Prostate gland (tissue), 2 donors: ENCODE measurements at regions not wholly inside any gene's neighbourhood (a gene's known extent, or its start where the extent isn't known, plus 50 kb on each side); places are given as distances from the start of the nearest gene placed in this dataset.

ENCODE experiments used
- DNase-seq: peaks from one replicate; pipeline ENCODE4 v3.0.0-alpha.2; 2019; ENCODE audit warnings: low spot score
- H3K27ac ChIP-seq, 2 donors: fragments of 200-600 bp; sonication (generic); 2 replicates each; pipeline ENCODE4 v1.5.1; 2017 to 2019
- H3K27me3 ChIP-seq: fragments of 200-600 bp; sonication (generic); replicated peaks from 2 replicates; pipeline ENCODE4 v1.5.1; 2019; ENCODE audit not compliant: insufficient read depth
- H3K36me3 ChIP-seq, 2 donors: fragments of 200-600 bp; sonication (generic); 1 replicate in 1 of 2; 2 replicates in 1 of 2; pipeline versions ENCODE4 v1.5.1 to v1.8.1; 2017 to 2019
- H3K4me1 ChIP-seq: fragments of 200-600 bp; sonication (generic); replicated peaks from 2 replicates; pipeline ENCODE4 v1.5.1; 2019
- H3K4me3 ChIP-seq, 2 donors: fragments of 200-600 bp; sonication (generic); 2 replicates each; pipeline ENCODE4 v1.5.1; 2017 to 2019
- H3K9me3 ChIP-seq: fragments of 200-600 bp; sonication (generic); 2 replicates; pipeline ENCODE4 v1.5.1; 2017
- POLR2A ChIP-seq: fragments of 450-650 bp; IDR thresholded peaks from one replicate; pipeline ENCODE4 v1.6.1; 2016; ENCODE audit warnings: antibody characterized with exemption, mild to moderate bottlenecking
- POLR2AphosphoS5 ChIP-seq: sonication (generic); formaldehyde crosslinking; IDR thresholded peaks from one replicate; pipeline ENCODE4 v1.6.1; 2017; ENCODE audit warnings: antibody characterized with exemption
- WGBS: methylation state at CpG from one replicate; pipeline ENCODE4 v1.1.5; 2018; 5-methylcytosine and 5-hydroxymethylcytosine counted together
- intact Hi-C: fragments of 100-400 bp; cut with DNase I; formaldehyde crosslinking; loops from one replicate; pipeline ENCODE4 v1.14.2; 2022
- TF ChIP-seq, protein P1 (sequence below), 4 experiments: fragments of 200-600 bp in 2 of 4; fragments of 450-650 bp in 2 of 4; sonication (generic) in 2 of 4; IDR thresholded peaks; 1 replicate in 3 of 4; 2 replicates in 1 of 4; pipeline ENCODE4 v1.5.1; 2016 to 2019; ENCODE audit warnings: antibody characterized with exemption in 4 of 4, mild to moderate bottlenecking in 2 of 4, moderate library complexity in 2 of 4

DNA sequence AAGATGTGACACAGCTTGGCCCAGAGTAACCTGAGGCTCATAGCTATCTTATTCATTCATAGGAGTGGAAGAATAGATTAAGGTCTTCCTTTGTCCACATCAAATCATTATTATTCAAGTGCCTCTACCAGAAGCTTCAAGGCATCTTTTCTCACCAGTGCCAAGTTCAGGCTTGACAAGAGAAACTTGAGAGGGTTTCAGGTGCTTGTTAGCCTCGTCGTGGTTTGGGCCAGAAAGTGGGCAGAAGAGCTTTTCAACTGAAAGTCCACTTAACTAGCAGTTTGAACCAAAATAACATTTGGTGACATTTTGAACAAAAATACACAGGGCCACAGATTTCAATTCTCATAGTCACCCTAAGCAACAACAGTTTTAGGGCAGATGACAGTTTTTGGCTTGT lies 1184.2 kb downstream of the FLRT2 start:
- H3K27me3 ChIP-seq, result no peaks in the 10 kb centered on the region
- H3K4me1 ChIP-seq, result no peaks in the 10 kb centered on the region
- H3K27ac ChIP-seq, result no peak overlapping the region
- no peak for DNase-seq
- intact Hi-C loops, result no loop called here
- no peaks in the 10 kb centered on the region for H3K9me3 ChIP-seq
- TF ChIP-seq, protein P1, sequence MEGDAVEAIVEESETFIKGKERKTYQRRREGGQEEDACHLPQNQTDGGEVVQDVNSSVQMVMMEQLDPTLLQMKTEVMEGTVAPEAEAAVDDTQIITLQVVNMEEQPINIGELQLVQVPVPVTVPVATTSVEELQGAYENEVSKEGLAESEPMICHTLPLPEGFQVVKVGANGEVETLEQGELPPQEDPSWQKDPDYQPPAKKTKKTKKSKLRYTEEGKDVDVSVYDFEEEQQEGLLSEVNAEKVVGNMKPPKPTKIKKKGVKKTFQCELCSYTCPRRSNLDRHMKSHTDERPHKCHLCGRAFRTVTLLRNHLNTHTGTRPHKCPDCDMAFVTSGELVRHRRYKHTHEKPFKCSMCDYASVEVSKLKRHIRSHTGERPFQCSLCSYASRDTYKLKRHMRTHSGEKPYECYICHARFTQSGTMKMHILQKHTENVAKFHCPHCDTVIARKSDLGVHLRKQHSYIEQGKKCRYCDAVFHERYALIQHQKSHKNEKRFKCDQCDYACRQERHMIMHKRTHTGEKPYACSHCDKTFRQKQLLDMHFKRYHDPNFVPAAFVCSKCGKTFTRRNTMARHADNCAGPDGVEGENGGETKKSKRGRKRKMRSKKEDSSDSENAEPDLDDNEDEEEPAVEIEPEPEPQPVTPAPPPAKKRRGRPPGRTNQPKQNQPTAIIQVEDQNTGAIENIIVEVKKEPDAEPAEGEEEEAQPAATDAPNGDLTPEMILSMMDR (IDR thresholded peaks at IDR 0.05), result no peak
- 70% methylated on average over 2 of the region's 2 CpGs for WGBS
- H3K4me3 ChIP-seq, result no peak overlapping the region
- no peaks in the 10 kb centered on the region for H3K36me3 ChIP-seq

DNA sequence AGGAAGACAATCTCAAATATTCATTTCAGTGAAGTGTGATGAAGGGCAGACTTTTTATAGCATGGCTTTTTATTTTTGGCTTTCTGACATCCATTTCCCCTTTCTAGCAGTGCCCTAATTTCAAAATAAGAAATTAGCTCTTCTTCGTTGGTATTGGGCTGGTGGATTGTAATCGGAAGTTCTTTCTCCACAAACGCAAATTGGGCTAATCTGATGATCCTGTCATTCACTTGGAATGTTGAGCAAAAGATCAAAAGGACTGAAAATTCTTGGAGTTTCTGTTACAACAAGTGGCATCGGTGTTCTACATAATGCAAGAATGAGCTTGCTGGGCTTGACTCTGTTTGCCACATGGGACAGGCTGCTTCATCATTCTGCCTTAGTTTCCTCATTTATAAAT lies 1182.8 kb downstream of the FLRT2 start:
- Histone ChIP-seq H3K4me1 (no peaks in the 10 kb centered on the region), H3K27me3 (no peaks in the 10 kb centered on the region), H3K27ac (no peak overlapping the region), H3K4me3 (no peak overlapping the region), H3K9me3 (no peaks in the 10 kb centered on the region), H3K36me3 (no peaks in the 10 kb centered on the region)
- intact Hi-C loops, result no loop called here
- WGBS, result 22% methylated on average over 4 of the region's 4 CpGs
- TF ChIP-seq, protein P1 (IDR thresholded peaks at IDR 0.05), result no peak
- TF ChIP-seq POLR2AphosphoS5, result no peak
- no peak for TF ChIP-seq POLR2A
- DNase-seq, result no peak

DNA sequence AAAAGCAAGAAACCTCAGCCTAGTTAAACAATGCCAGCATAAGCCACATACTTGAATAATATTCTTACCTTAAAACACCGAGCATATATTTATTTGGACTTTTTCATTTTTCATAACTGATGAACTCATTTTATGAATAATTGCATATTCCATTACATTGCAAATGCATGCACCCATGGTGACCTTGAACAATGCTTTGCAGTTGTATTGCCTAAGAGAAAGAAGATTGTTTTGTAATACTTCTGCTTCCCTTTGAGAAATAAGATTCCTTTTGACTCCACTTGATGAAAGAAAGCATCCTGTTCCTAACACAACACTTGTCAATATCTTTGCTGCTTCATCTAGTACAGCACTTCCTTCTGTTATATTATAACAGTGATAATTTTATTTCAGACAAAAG lies 1182.2 kb downstream of the FLRT2 start:
- TF ChIP-seq POLR2AphosphoS5 (no peak), POLR2A (no peak)
- TF ChIP-seq, protein P1 (IDR thresholded peaks at IDR 0.05), result no peak
- no peaks in the 10 kb centered on the region for H3K36me3 ChIP-seq
- H3K27me3 ChIP-seq, result no peaks in the 10 kb centered on the region
- DNase-seq, result no peak
- no peaks in the 10 kb centered on the region for H3K9me3 ChIP-seq
- H3K27ac ChIP-seq, result no peak overlapping the region
- intact Hi-C loops, result no loop called here
- 40% methylated on average over 1 of the region's 1 CpG for WGBS
- H3K4me3 ChIP-seq, result no peak overlapping the region
- H3K4me1 ChIP-seq, result no peaks in the 10 kb centered on the region

DNA sequence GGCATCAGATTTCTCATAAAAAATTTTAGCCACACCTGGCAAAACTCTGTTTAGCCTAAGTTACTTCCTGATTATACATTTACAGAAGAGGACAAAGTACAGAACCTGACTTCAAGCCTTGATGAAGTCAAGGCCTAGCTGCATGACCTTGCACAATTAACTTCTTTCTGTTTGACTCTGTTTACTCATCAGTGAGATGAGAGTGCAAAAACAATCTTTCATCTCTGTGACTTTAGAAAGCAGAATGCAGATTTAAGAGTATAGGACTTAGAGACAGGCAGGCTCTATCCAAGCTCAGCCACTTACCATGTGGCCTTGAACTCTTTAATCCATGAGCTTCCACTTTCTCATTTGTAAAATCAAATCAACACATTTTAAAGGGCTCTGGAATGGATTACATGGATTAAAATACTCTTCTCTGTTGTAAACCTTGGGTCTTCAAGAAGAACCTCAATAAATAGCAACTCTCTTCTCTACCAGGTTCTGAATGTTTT lies 1178.9 kb downstream of the FLRT2 start:
- H3K36me3 ChIP-seq, result no peaks in the 10 kb centered on the region
- H3K27me3 ChIP-seq, result no peaks in the 10 kb centered on the region
- intact Hi-C loops, result no loop called here
- no peak overlapping the region for H3K4me3 ChIP-seq
- H3K4me1 ChIP-seq, result no peaks in the 10 kb centered on the region
- H3K9me3 ChIP-seq, result no peaks in the 10 kb centered on the region
- no peak overlapping the region for H3K27ac ChIP-seq
- TF ChIP-seq, protein P1 (IDR thresholded peaks at IDR 0.05), result no peak
- TF ChIP-seq POLR2AphosphoS5 (no peak), POLR2A (no peak)
- no peak for DNase-seq

DNA sequence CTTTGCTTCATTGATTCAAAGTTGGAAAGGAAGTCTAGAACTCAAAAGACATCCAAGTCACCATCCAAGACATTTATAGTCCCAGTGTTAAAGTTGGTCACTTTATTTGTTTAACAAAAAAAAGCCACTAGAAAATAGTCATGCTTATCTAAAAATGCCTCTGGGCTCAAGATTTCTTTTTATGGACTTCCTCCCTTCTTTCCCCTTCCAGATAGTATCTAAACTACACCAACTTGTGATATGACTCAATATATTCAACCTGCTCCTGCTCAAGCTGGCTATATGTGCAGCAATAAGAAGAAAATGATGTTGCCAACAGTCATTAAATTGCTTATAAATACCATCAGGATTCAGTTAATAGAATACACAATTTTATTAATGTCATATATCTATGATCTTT lies 1177.1 kb downstream of the FLRT2 start:
- no peaks in the 10 kb centered on the region for H3K27me3 ChIP-seq
- H3K27ac ChIP-seq, result no peak overlapping the region
- no peaks in the 10 kb centered on the region for H3K9me3 ChIP-seq
- no peaks in the 10 kb centered on the region for H3K36me3 ChIP-seq
- TF ChIP-seq, protein P1 (IDR thresholded peaks at IDR 0.05), result no peak
- TF ChIP-seq POLR2A (no peak), POLR2AphosphoS5 (no peak)
- no peak for DNase-seq
- intact Hi-C loops, result no loop called here
- no peaks in the 10 kb centered on the region for H3K4me1 ChIP-seq
- no peak overlapping the region for H3K4me3 ChIP-seq
